ENCODE measurements at regions not wholly inside any gene's neighbourhood (a gene's known extent, or its start where the extent isn't known, plus 50 kb on each side); places are given as distances from the start of the nearest gene placed in this dataset.

- TF ChIP-seq, protein P1, sequence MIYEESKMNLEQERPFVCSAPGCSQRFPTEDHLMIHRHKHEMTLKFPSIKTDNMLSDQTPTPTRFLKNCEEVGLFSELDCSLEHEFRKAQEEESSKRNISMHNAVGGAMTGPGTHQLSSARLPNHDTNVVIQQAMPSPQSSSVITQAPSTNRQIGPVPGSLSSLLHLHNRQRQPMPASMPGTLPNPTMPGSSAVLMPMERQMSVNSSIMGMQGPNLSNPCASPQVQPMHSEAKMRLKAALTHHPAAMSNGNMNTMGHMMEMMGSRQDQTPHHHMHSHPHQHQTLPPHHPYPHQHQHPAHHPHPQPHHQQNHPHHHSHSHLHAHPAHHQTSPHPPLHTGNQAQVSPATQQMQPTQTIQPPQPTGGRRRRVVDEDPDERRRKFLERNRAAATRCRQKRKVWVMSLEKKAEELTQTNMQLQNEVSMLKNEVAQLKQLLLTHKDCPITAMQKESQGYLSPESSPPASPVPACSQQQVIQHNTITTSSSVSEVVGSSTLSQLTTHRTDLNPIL (CRISPR knock-in tag; IDR thresholded peaks at IDR 0.05; ENCODE audit: low read depth): no peak
- TF ChIP-seq ARNTL (CRISPR knock-in tag; IDR thresholded peaks at IDR 0.05; ENCODE audit: borderline replicate concordance, low read depth) (no peak), RARB (CRISPR knock-in tag; IDR thresholded peaks at IDR 0.05) (no peak), CSDC2 (CRISPR knock-in tag; IDR thresholded peaks at IDR 0.05) (no peak)
Measured at GRCh38 chr6:129771678-129772077, 61.7 kb upstream of the ARHGAP18 start.
